GM23248 (cell line): ENCODE measurements at regions not wholly inside any gene's neighbourhood (a gene's known extent, or its start where the extent isn't known, plus 50 kb on each side); places are given as distances from the start of the nearest gene placed in this dataset.

ENCODE experiments used
- EZH2 ChIP-seq: fragments of 200-600 bp; sonication (generic); IDR thresholded peaks from 2 replicates; pipeline ENCODE4 v1.6.1; 2018; ENCODE audit warnings: antibody characterized with exemption, mild to moderate bottlenecking; ENCODE audit not compliant: insufficient read depth, poor library complexity, severe bottlenecking
- EZH2phosphoT487 ChIP-seq: fragments of 200-600 bp; sonication (generic); IDR thresholded peaks from 2 replicates; pipeline ENCODE4 v1.6.1; 2018; ENCODE audit warnings: antibody characterized with exemption, moderate library complexity, mild to moderate bottlenecking, low read depth; ENCODE audit not compliant: insufficient read depth

DNA sequence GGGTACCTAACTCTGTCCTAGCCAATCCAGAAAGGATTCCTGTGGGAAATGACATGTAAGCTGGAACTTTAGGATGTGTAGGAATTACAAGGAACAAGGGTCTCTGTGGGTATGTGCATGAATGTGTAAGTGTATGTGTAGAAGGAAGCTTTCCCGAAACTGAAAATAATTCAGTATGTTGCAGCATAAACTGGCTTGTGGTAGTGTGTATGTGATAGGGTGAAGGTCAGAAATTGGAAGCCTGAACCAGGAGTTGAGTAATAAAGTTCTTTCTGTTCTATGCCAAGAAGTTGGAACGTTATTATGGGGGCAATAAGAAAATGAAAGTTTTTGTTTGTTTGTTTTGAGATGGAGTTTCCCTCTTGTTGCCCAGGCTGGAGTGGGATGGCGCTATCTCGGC, 323.1 kb upstream of the KITLG start:
- TF ChIP-seq EZH2 = no peak
- TF ChIP-seq EZH2phosphoT487 = no peak
